Activated CD4-positive, alpha-beta memory T cell treated with anti-CD3 and anti-CD28 coated beads, Interleukin-2, amount 10 ng/mL, durations not matched to agents 7 days and 5 days (primary cell): ENCODE measurements at regions not wholly inside any gene's neighbourhood (a gene's known extent, or its start where the extent isn't known, plus 50 kb on each side); places are given as distances from the start of the nearest gene placed in this dataset.
"Not testable (repeated sequence)": the region's sequence is repeated elsewhere in the genome, so short reads cannot be mapped to it uniquely, and the experiment has no call there.

Experiments
- CTCF ChIA-PET: fragments of 350-600 bp; sonication (Branson Sonifier 250); formaldehyde crosslinking; loops from one replicate; lab custom pipeline; 2021; ENCODE audit warnings: antibody characterized with exemption, inconsistent platforms; lab: Charles Lee
- POLR2A ChIA-PET: fragments of 350-600 bp; sonication (Branson Sonifier 250); formaldehyde crosslinking; loops from one replicate; lab custom pipeline; 2021; ENCODE audit warnings: antibody characterized with exemption; lab: Charles Lee
- DNase-seq: peaks from one replicate; pipeline ENCODE4 v3.0.0-alpha.2; 2020
- H3K27ac Mint-ChIP-seq: one replicate; pipeline ENCODE4 v1.8.0; 2021; ENCODE audit warnings: mild to moderate bottlenecking, mixed read lengths
- H3K27me3 Mint-ChIP-seq: one replicate; pipeline ENCODE4 v1.8.0; 2021; ENCODE audit warnings: mixed read lengths
- H3K36me3 Mint-ChIP-seq: one replicate; pipeline ENCODE4 v1.8.0; 2021; ENCODE audit warnings: low read depth, mixed read lengths
- H3K4me1 Mint-ChIP-seq: one replicate; pipeline ENCODE4 v1.8.0; 2021; ENCODE audit warnings: mixed read lengths
- H3K4me3 Mint-ChIP-seq: one replicate; pipeline ENCODE4 v1.8.0; 2021; ENCODE audit warnings: mild to moderate bottlenecking, mixed read lengths
- H3K9me3 Mint-ChIP-seq: one replicate; pipeline ENCODE4 v1.8.0; 2021; ENCODE audit warnings: mixed read lengths

- ChIA-PET CTCF (interaction anchor here (0.6 kb wide), 1 partner anchor 170 kb away, joined by 3 read pairs; no protein-coding TSS in a partner anchor), POLR2A (no interaction called here)
- Mint-ChIP-seq H3K4me1 (peaks cover 4% of the 10 kb centered on the region), H3K27ac (no peak overlapping the region), H3K27me3 (peaks cover 60% of the 10 kb centered on the region), H3K9me3 (no peaks in the 10 kb centered on the region), H3K36me3 (no peaks in the 10 kb centered on the region), H3K4me3 (no peak overlapping the region)
- DNase-seq = no peak
Observed at GRCh38 chr22:25281675-25282345, 62.4 kb downstream of the CRYBB2 start.

GRCh38 chr22:25282346-25282670, 62.9 kb downstream of the CRYBB2 start:
- ChIA-PET POLR2A (no interaction called here), CTCF (interaction anchor here (0.6 kb wide), 1 partner anchor 169 kb away, joined by 3 read pairs; no protein-coding TSS in a partner anchor)
- Mint-ChIP-seq H3K36me3 (no peaks in the 10 kb centered on the region), H3K9me3 (no peaks in the 10 kb centered on the region), H3K4me3 (no peak overlapping the region), H3K4me1 (peaks cover 4% of the 10 kb centered on the region), H3K27ac (no peak overlapping the region), H3K27me3 (peaks cover 63% of the 10 kb centered on the region)
- DNase-seq = no peak

GRCh38 chr22:25282671-25283561, 63.5 kb downstream of the CRYBB2 start:
- no peaks in the 10 kb centered on the region for H3K36me3 Mint-ChIP-seq
- H3K27ac Mint-ChIP-seq = no peak overlapping the region
- POLR2A ChIA-PET = no interaction called here
- peaks cover 63% of the 10 kb centered on the region for H3K27me3 Mint-ChIP-seq
- CTCF ChIA-PET = no interaction called here
- no peak for DNase-seq
- H3K4me3 Mint-ChIP-seq = no peak overlapping the region
- no peaks in the 10 kb centered on the region for H3K9me3 Mint-ChIP-seq
- H3K4me1 Mint-ChIP-seq = peaks cover 4% of the 10 kb centered on the region

GRCh38 chr22:25288481-25288880, 69.0 kb downstream of the CRYBB2 start:
- H3K27me3 Mint-ChIP-seq = peaks cover 28% of the 10 kb centered on the region
- H3K36me3 Mint-ChIP-seq, H3K9me3 Mint-ChIP-seq, DNase-seq, H3K4me3 Mint-ChIP-seq, CTCF ChIA-PET, H3K4me1 Mint-ChIP-seq, POLR2A ChIA-PET, H3K27ac Mint-ChIP-seq: not testable (repeated sequence)

DNA sequence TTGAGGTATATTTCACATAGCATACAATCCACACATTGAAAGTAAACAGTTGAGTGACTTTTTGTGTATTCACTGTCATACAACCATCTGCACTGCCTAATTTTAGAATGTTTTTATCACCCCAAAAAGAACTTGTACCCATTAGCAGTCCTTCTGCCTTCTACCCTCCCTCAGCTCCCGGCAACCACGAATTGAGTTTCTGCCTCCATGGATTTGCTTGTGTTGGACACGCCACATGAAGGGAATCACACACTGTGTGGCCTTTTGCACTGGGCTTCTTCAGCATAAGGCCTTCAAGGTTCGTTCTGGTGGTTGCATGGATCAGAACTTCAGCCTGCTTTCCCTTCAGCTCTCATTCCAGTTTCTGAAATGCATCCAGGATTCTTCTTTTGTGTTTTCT, 82.5 kb downstream of the CRYBB2 start:
- H3K27ac Mint-ChIP-seq, H3K4me3 Mint-ChIP-seq, H3K4me1 Mint-ChIP-seq, POLR2A ChIA-PET, H3K9me3 Mint-ChIP-seq, DNase-seq, CTCF ChIA-PET, H3K36me3 Mint-ChIP-seq: not testable (repeated sequence)
- H3K27me3 Mint-ChIP-seq = peaks cover 29% of the 10 kb centered on the region

- POLR2A ChIA-PET, H3K9me3 Mint-ChIP-seq, H3K4me1 Mint-ChIP-seq, H3K27ac Mint-ChIP-seq, H3K4me3 Mint-ChIP-seq, H3K36me3 Mint-ChIP-seq, DNase-seq: not testable (repeated sequence)
- H3K27me3 Mint-ChIP-seq = peaks cover 15% of the 10 kb centered on the region
- CTCF ChIA-PET = interaction anchor here (0.7 kb wide), 1 partner anchor 195 kb away, joined by 3 read pairs; no protein-coding TSS in a partner anchor
Observed at GRCh38 chr22:25309586-25309985, 90.1 kb downstream of the CRYBB2 start.

- peaks cover 15% of the 10 kb centered on the region for H3K27me3 Mint-ChIP-seq
- POLR2A ChIA-PET, H3K4me3 Mint-ChIP-seq, H3K9me3 Mint-ChIP-seq, H3K27ac Mint-ChIP-seq, CTCF ChIA-PET, H3K4me1 Mint-ChIP-seq, DNase-seq, H3K36me3 Mint-ChIP-seq: not testable (repeated sequence)
Observed at GRCh38 chr22:25311924-25312323, 92.5 kb downstream of the CRYBB2 start.

DNA sequence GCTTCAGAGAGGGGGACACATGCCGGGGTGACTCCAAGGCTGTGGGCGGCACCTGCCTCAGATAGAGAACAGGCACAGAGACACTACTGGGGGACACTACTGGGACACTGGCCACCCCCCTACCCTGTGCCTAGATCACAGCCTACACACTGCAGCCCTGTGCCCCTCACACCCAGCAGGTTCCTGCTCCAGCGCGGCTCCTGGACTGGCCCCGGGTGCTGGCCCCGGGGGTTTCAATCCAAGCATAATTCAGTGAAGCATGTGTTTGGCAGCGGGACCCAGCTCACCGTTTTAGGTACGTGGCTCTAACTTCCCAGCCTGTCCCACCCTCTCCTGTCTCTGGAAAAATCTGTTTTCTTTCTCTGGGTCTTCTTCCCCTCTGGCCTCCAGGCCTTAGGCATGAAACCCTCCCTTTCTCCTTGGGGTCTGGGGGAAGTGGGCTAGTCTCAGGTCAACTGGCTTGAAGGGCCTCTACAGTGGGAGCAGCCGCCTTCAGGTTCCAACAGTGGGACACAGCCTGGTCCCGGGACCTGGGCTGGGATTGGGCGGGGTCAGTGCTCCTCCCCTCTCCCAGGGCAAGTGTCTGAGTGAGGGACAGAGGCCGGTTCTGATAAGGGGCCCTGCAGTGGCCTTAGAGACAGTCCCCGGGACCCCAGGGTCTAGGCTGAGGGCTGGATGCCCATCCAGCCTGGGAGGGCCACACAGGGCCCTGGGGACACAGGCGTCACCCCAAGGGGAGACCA, 98.8 kb downstream of the CRYBB2 start:
- H3K27me3 Mint-ChIP-seq = no peaks in the 10 kb centered on the region
- H3K36me3 Mint-ChIP-seq = no peaks in the 10 kb centered on the region
- no peak for DNase-seq
- no peaks in the 10 kb centered on the region for H3K4me1 Mint-ChIP-seq
- H3K4me3 Mint-ChIP-seq = no peak overlapping the region
- H3K27ac Mint-ChIP-seq = no peak overlapping the region
- H3K9me3 Mint-ChIP-seq = no peaks in the 10 kb centered on the region
- ChIA-PET POLR2A (no interaction called here), CTCF (no interaction called here)

GRCh38 chr22:25327018-25327755, 107.7 kb downstream of the CRYBB2 start:
- no peaks in the 10 kb centered on the region for H3K9me3 Mint-ChIP-seq
- no peaks in the 10 kb centered on the region for H3K4me1 Mint-ChIP-seq
- H3K4me3 Mint-ChIP-seq = no peak overlapping the region
- no peak for DNase-seq
- ChIA-PET CTCF (interaction anchor here (0.6 kb wide), 1 partner anchor 246 kb away, joined by 3 read pairs; no protein-coding TSS in a partner anchor), POLR2A (no interaction called here)
- no peaks in the 10 kb centered on the region for H3K36me3 Mint-ChIP-seq
- no peak overlapping the region for H3K27ac Mint-ChIP-seq
- H3K27me3 Mint-ChIP-seq = peaks cover 2% of the 10 kb centered on the region

- Mint-ChIP-seq H3K4me3 (no peak overlapping the region), H3K27me3 (no peaks in the 10 kb centered on the region), H3K4me1 (no peaks in the 10 kb centered on the region), H3K9me3 (no peaks in the 10 kb centered on the region), H3K27ac (no peak overlapping the region), H3K36me3 (no peaks in the 10 kb centered on the region)
- ChIA-PET POLR2A (no interaction called here), CTCF (no interaction called here)
- DNase-seq = no peak
Observed at GRCh38 chr22:25331050-25331449, 111.6 kb downstream of the CRYBB2 start.

GRCh38 chr22:25331911-25332310, 112.5 kb downstream of the CRYBB2 start:
- H3K4me1 Mint-ChIP-seq, H3K27me3 Mint-ChIP-seq, H3K9me3 Mint-ChIP-seq, H3K4me3 Mint-ChIP-seq, H3K36me3 Mint-ChIP-seq, DNase-seq, CTCF ChIA-PET, POLR2A ChIA-PET, H3K27ac Mint-ChIP-seq: not testable (repeated sequence)

GRCh38 chr22:25332386-25332785, 112.9 kb downstream of the CRYBB2 start:
- Mint-ChIP-seq H3K9me3 (no peaks in the 10 kb centered on the region), H3K27me3 (no peaks in the 10 kb centered on the region), H3K36me3 (no peaks in the 10 kb centered on the region), H3K27ac (no peak overlapping the region), H3K4me1 (no peaks in the 10 kb centered on the region), H3K4me3 (no peak overlapping the region)
- no peak for DNase-seq
- POLR2A ChIA-PET = no interaction called here
- CTCF ChIA-PET = no interaction called here
